ENCODE measurements at regions not wholly inside any gene's neighbourhood (a gene's known extent, or its start where the extent isn't known, plus 50 kb on each side); places are given as distances from the start of the nearest gene placed in this dataset.

DNA sequence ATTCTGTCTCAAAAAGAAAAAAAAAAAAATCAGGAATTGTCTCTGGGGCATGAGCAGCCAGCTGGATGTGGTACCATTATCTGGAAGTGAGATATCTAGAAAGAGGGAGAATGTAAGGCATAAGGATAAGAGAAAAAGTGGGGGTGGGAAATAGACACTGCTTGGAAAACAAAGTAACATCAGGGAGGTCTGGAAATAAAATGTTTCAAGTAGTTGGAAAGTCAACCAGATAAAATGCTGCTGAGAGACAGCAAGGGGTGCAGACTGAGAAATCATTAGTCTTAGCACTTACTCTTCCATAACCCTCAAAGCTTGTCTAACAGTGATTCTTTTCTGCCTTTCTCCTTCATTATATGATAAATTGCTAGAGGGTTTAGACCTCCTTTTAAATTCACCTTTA lies 159.7 kb upstream of the TBL1XR1 start:
- no peaks in the 10 kb centered on the region for H3K36me3 ChIP-seq (replicated peaks in 1 of 2)
- H3K27me3 ChIP-seq: no peaks in the 10 kb centered on the region
- no peak for DNase-seq
- intact Hi-C loops (cut with DNase I): loop anchor here (5.0 to 10.0 kb wide), 2 partner anchors 160 to 292 kb away; partner anchors contain the start of gene TBL1XR1 (in 2 of the 2)
- TF ChIP-seq CTCF (IDR thresholded peaks at IDR 0.05) (no peak), POLR2A (IDR thresholded peaks at IDR 0.05) (no peak)
- peaks cover 37 to 42% of the 10 kb centered on the region in 2 donors for H3K4me1 ChIP-seq (replicated peaks in 1 of 2)
- H3K9me3 ChIP-seq (replicated peaks in 1 of 3): no peaks in the 10 kb centered on the region
- H3K4me3 ChIP-seq: no peak overlapping the region
- H3K27ac ChIP-seq: peak overlapping the region; percentile 87 to 96 (median 94)

DNA sequence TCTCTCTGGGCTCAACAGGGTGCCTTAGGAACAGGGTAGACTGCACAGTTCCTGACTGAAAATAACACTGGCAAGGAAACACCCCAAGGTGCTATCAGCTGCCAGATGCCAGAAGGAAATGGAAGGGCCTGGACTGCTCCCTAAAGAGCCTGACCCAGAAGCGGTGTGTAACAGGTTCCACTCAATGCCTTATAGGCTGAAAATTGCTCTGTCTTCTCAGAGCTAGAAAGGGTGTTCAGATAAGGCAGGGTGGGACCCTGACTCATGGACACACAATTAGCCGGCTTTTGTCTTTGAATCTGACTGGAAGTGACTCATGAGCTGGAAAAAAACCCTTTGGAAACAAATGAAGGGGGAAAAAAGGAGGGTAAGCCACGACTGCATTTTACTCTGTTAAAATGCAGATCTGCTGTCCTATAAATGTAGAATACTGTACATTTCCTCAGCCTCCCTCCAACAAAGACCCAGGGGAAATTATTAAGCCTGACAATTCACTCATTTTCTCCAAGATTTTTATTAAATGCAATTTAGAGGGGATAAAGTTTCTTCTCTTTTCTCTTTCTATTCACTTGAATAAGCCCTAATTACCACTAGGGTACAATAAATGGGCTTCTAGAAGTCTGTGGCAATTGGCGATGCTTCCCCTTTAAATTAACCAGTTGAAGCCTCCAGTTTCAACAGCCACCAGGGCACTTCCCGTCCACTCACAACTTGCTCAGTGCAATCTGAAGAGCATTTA lies 160.2 kb upstream of the TBL1XR1 start:
- intact Hi-C loops (cut with DNase I): loop anchor here (5.0 to 10.0 kb wide), 2 partner anchors 160 to 293 kb away; partner anchors contain the start of gene TBL1XR1 (in 2 of the 2)

GRCh38 chr3:177358091-177358976 lies 161.1 kb upstream of the TBL1XR1 start:
- WGBS, 4 donors: 7 to 15% (median 8%) methylated on average over 13 to 15 of the region's 15 CpGs
- peaks cover 37 to 42% of the 10 kb centered on the region in 2 donors for H3K4me1 ChIP-seq (replicated peaks in 1 of 2)
- DNase-seq: peak; percentile 82 to 94 (median 90)
- no peaks in the 10 kb centered on the region for H3K36me3 ChIP-seq (replicated peaks in 1 of 2)
- peak overlapping the region in 2 of 4 donors; percentile 5 to 48 for H3K4me3 ChIP-seq
- TF ChIP-seq POLR2A (IDR thresholded peaks at IDR 0.05): peak; percentile 30 to 79
- TF ChIP-seq CTCF (IDR thresholded peaks at IDR 0.05): peak in 1 of 6 experiments; percentile 8
- peak overlapping the region; percentile 87 to 96 (median 94) for H3K27ac ChIP-seq
- no peaks in the 10 kb centered on the region for H3K27me3 ChIP-seq
- intact Hi-C loops (cut with DNase I): loop anchor here (5.0 to 10.0 kb wide), 2 partner anchors 161 to 294 kb away; partner anchors contain the start of gene TBL1XR1 (in 2 of the 2)
- no peaks in the 10 kb centered on the region for H3K9me3 ChIP-seq (replicated peaks in 1 of 3)

More for the DNA sequence above, 160.2 kb upstream of the TBL1XR1 start:
- 0 to 13% (median 10%) methylated on average over 5 of the region's 5 CpGs for WGBS, 4 donors
- H3K36me3 ChIP-seq (replicated peaks in 1 of 2): no peaks in the 10 kb centered on the region
- H3K9me3 ChIP-seq (replicated peaks in 1 of 3): no peaks in the 10 kb centered on the region
- peak in 1 of 2 donors; percentile 55 for TF ChIP-seq POLR2A (IDR thresholded peaks at IDR 0.05)
- peak in 5 of 6 experiments; percentile 15 to 44 (median 23) for TF ChIP-seq CTCF (IDR thresholded peaks at IDR 0.05)
- peak overlapping the region in 2 of 4 donors; percentile 5 to 48 for H3K4me3 ChIP-seq
- H3K4me1 ChIP-seq (replicated peaks in 1 of 2): peaks cover 37 to 42% of the 10 kb centered on the region in 2 donors
- H3K27me3 ChIP-seq: no peaks in the 10 kb centered on the region
- DNase-seq: peak; percentile 61 to 86 (median 82)
- H3K27ac ChIP-seq: peak overlapping the region; percentile 87 to 96 (median 94)

Data from adrenal gland (tissue), 9 donors.